Pancreas (tissue), 10 donors: ENCODE measurements at regions not wholly inside any gene's neighbourhood (a gene's known extent, or its start where the extent isn't known, plus 50 kb on each side); places are given as distances from the start of the nearest gene placed in this dataset.

Experiments
- ATAC-seq, 4 donors: fragments of 200-7000 bp; cut with Tn5 transposase; one replicate each; pipeline versions ENCODE4 v1.8.0 to v1.9.1; 2020; ENCODE audit warnings: mild to moderate bottlenecking in 4 of 4, moderate library complexity in 4 of 4
- DNase-seq, 6 donors: peaks; one replicate each; pipeline ENCODE4 v3.0.0-alpha.2; 2020
- FAIRE-seq: peaks from 2 replicates; lab custom pipeline; 2012; peaks lifted over from hg19 to GRCh38; lab: Jason Lieb, UNC
- H3K27ac ChIP-seq, 4 donors: fragments of 200-600 bp; sonication (generic); 1 replicate in 3 of 4; 2 replicates in 1 of 4; pipeline versions ENCODE4 v1.5.0 to v1.8.0; 2020
- H3K27me3 ChIP-seq, 4 donors: fragments of 200-600 bp; one replicate each; pipeline ENCODE4 v1.8.0; 2021
- H3K36me3 ChIP-seq, 3 donors: fragments of 200-600 bp; sonication (generic) in 1 of 3; one replicate each; pipeline versions ENCODE4 v1.5.0 to v1.8.0; 2020 to 2021
- H3K4me1 ChIP-seq, 3 donors: fragments of 200-600 bp; one replicate each; pipeline ENCODE4 v1.8.0; 2021
- H3K4me3 ChIP-seq, 4 donors: fragments of 200-600 bp; sonication (generic) in 2 of 4; one replicate each; pipeline versions ENCODE4 v1.5.0 to v1.8.0; 2020 to 2021
- H3K9me3 ChIP-seq, 4 donors: fragments of 200-600 bp; one replicate each; pipeline ENCODE4 v1.8.0; 2021
- WGBS, 2 donors: extraction: QIAGEN DNeasy Blood & Tissue Kit; methylation state at CpG; one replicate each; pipeline ENCODE4 v1.1.7; 2013; 5-methylcytosine and 5-hydroxymethylcytosine counted together
- intact Hi-C, 3 donors: fragments of 100-400 bp; cut with DNase I; formaldehyde crosslinking; loops; one replicate each; pipeline versions ENCODE4 v1.11.1 to v1.14.2; 2022
- TF ChIP-seq, protein P1 (sequence below), 4 donors: fragments of 200-600 bp; sonication (generic) in 3 of 4; IDR thresholded peaks; one replicate each; pipeline versions ENCODE4 v1.5.0 to v1.8.0; 2021; ENCODE audit warnings: antibody characterized with exemption in 4 of 4
- donor health status: healthy with polysubstance abuse.
- donor health status: DM: no; HTN: no; CAD: no; lungs with moderate emphysema.
- donor health status: DM: no; HTN: no; CAD: no.
- donor health status: control.
- donor health status: control.
- donor health status: Bipolar disorder and iron deficiency.
- donor health status: DM: yes; HTN: yes; CAD: no.
- donor health status: DM: no; HTN: no; CAD: no.
- donor health status: DM: no; HTN: no; CAD: no.
- donor health status: DM: yes; HTN: yes; CAD: no.

DNA sequence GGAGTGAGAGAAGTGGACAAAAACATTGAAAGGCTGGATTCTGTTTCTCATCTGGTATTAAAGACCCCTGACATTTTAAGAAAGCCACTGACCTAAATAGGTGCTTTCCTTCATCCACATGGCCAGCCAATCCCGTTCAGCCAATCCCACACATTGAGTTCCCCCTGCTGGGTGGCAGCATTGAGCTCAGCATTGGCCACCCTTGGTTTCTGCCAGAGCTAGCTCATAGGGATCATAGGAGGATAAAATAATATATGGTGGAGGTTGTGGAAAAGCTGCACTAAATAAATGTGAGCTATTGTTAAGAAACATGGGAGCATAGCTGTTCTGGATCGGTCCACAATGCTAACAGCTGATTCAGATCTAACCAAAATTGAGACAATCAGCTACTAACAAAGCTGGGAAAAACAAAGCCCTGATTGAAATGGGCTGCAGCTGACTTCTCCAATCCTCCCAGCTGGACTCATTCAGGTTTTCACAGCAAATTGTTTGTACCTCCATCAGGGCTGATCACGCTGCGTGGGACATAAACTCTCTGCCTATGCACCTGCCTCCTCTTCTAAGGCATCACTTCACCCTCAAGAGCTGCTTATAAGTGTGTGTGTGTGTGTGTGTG lies 256.5 kb downstream of the EMP1 start:
- no peak for DNase-seq
- TF ChIP-seq, protein P1, sequence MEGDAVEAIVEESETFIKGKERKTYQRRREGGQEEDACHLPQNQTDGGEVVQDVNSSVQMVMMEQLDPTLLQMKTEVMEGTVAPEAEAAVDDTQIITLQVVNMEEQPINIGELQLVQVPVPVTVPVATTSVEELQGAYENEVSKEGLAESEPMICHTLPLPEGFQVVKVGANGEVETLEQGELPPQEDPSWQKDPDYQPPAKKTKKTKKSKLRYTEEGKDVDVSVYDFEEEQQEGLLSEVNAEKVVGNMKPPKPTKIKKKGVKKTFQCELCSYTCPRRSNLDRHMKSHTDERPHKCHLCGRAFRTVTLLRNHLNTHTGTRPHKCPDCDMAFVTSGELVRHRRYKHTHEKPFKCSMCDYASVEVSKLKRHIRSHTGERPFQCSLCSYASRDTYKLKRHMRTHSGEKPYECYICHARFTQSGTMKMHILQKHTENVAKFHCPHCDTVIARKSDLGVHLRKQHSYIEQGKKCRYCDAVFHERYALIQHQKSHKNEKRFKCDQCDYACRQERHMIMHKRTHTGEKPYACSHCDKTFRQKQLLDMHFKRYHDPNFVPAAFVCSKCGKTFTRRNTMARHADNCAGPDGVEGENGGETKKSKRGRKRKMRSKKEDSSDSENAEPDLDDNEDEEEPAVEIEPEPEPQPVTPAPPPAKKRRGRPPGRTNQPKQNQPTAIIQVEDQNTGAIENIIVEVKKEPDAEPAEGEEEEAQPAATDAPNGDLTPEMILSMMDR (IDR thresholded peaks at IDR 0.05): no peak
- Histone ChIP-seq H3K27me3 (no peaks in the 10 kb centered on the region), H3K27ac (no peak overlapping the region), H3K4me1 (no peaks in the 10 kb centered on the region), H3K9me3 (no peaks in the 10 kb centered on the region), H3K4me3 (no peak overlapping the region), H3K36me3 (no peaks in the 10 kb centered on the region)
- no peak for ATAC-seq
- intact Hi-C loops: no loop called here
- WGBS, 2 donors: 75 to 77% methylated on average over 4 of the region's 4 CpGs
- no peak for FAIRE-seq

- no peaks in the 10 kb centered on the region for H3K36me3 ChIP-seq
- no peak for DNase-seq
- H3K9me3 ChIP-seq: no peaks in the 10 kb centered on the region
- H3K4me3 ChIP-seq: no peak overlapping the region
- intact Hi-C loops: no loop called here
- 68% methylated on average over 2 of the region's 2 CpGs for WGBS, 2 donors
- H3K4me1 ChIP-seq: no peaks in the 10 kb centered on the region
- no peak overlapping the region for H3K27ac ChIP-seq
- no peaks in the 10 kb centered on the region for H3K27me3 ChIP-seq
- no peak for FAIRE-seq
- ATAC-seq: no peak
- TF ChIP-seq, protein P1 (IDR thresholded peaks at IDR 0.05): no peak
Measured at GRCh38 chr12:13451776-13452175, 255.2 kb downstream of the EMP1 start.

DNA sequence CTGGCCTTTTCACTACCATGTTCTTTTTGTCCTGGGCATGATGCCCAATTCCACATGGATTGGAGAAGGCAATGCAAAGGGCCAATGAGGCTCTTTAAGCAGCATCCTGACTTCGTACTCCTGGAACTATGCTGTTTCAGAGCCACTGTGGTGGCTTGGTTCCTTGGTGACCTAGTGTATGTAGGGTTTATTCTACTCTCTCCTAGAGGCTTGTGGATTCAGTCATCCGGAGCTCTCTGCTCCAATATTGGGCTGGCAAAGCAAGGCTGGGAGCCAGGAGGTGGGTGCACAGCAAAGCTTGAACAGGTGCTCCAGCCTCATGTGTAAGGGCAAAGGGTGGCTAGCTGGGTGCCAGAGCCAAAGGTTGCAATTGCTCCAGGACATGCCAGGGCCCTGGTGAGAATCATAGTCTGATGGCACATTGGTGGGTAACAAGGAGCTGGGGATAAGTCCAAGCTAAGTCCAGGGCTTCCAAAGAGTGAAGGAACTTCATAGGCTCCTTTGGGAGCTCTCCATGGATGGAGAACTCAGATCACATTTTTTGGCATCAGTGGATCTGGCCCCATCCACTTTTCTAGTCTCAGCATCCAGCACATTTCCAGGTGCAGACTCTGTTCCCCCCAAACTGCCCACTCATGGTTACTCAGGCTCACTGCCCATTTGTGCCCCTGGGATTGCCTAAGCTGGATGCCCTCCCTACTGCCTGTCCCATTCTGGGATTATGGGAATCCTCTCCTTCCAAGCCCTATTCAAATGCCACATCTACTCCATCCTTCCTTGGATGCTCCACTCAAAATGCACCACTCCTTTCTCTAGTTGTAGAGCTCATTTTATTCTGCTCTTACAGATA lies 253.9 kb downstream of the EMP1 start:
- no peak overlapping the region for H3K27ac ChIP-seq
- DNase-seq (no peak), ATAC-seq (no peak), FAIRE-seq (no peak)
- no peaks in the 10 kb centered on the region for H3K27me3 ChIP-seq
- intact Hi-C loops: no loop called here
- H3K9me3 ChIP-seq: no peaks in the 10 kb centered on the region
- no peaks in the 10 kb centered on the region for H3K36me3 ChIP-seq
- TF ChIP-seq, protein P1 (IDR thresholded peaks at IDR 0.05): no peak
- no peak overlapping the region for H3K4me3 ChIP-seq
- 81 to 83% methylated on average over 2 of the region's 2 CpGs for WGBS, 2 donors
- H3K4me1 ChIP-seq: no peaks in the 10 kb centered on the region

- H3K27ac ChIP-seq: no peak overlapping the region
- peaks cover 0 to 7% (median 4%) of the 10 kb centered on the region in 3 donors for H3K4me1 ChIP-seq
- TF ChIP-seq, protein P1 (IDR thresholded peaks at IDR 0.05): no peak
- peak; percentile 51 for FAIRE-seq
- intact Hi-C loops: no loop called here
- no peaks in the 10 kb centered on the region for H3K36me3 ChIP-seq
- no peak for DNase-seq
- H3K27me3 ChIP-seq: no peaks in the 10 kb centered on the region
- peak in 2 of 4 donors; percentile 21 to 32 for ATAC-seq
- H3K9me3 ChIP-seq: no peaks in the 10 kb centered on the region
- H3K4me3 ChIP-seq: no peak overlapping the region
- WGBS, 2 donors: 84 to 86% methylated on average over 4 of the region's 4 CpGs
Measured at GRCh38 chr12:13444076-13444475, 247.6 kb downstream of the EMP1 start.

- no peak overlapping the region for H3K27ac ChIP-seq
- H3K9me3 ChIP-seq: no peaks in the 10 kb centered on the region
- no peak overlapping the region for H3K4me3 ChIP-seq
- peaks cover 0 to 7% (median 4%) of the 10 kb centered on the region in 3 donors for H3K4me1 ChIP-seq
- ATAC-seq (peak in 3 of 4 donors; percentile 40 to 68 (median 55)), DNase-seq (no peak), FAIRE-seq (no peak)
- intact Hi-C loops: no loop called here
- H3K36me3 ChIP-seq: no peaks in the 10 kb centered on the region
- TF ChIP-seq, protein P1 (IDR thresholded peaks at IDR 0.05): no peak
- no peaks in the 10 kb centered on the region for H3K27me3 ChIP-seq
Measured at GRCh38 chr12:13443498-13443897, 247.0 kb downstream of the EMP1 start.
